ENCODE measurements at regions not wholly inside any gene's neighbourhood (a gene's known extent, or its start where the extent isn't known, plus 50 kb on each side); places are given as distances from the start of the nearest gene placed in this dataset.
"Not testable (repeated sequence)": the region's sequence is repeated elsewhere in the genome, so short reads cannot be mapped to it uniquely, and the experiment has no call there.

- no peak for DNase-seq (ENCODE audit: low read depth in 2 of 2)
Observed at GRCh38 chr1:147062956-147063355, 109.3 kb downstream of the PRKAB2 start.

- DNase-seq (ENCODE audit: low read depth in 2 of 2) = not testable (repeated sequence)
Observed at GRCh38 chr1:147061880-147062279, 110.4 kb downstream of the PRKAB2 start.

- DNase-seq (ENCODE audit: low read depth in 2 of 2) = no peak
Observed at GRCh38 chr1:147053269-147053668, 115.1 kb downstream of the NBPF12 start.

- no peak for DNase-seq (ENCODE audit: low read depth in 2 of 2)
Observed at GRCh38 chr1:147052677-147053076, 114.6 kb downstream of the NBPF12 start.

GRCh38 chr1:147052143-147052542, 114.0 kb downstream of the NBPF12 start:
- no peak for DNase-seq (ENCODE audit: low read depth in 2 of 2)

GRCh38 chr1:147051136-147051535, 113.0 kb downstream of the NBPF12 start:
- DNase-seq (ENCODE audit: low read depth in 2 of 2) = no peak

- no peak for DNase-seq (ENCODE audit: low read depth in 2 of 2)
Observed at GRCh38 chr1:147050654-147051053, 112.5 kb downstream of the NBPF12 start.

GRCh38 chr1:147046863-147047394, 108.8 kb downstream of the NBPF12 start:
- DNase-seq (ENCODE audit: low read depth in 2 of 2) = not testable (repeated sequence)

GRCh38 chr1:147046189-147046862, 108.2 kb downstream of the NBPF12 start:
- DNase-seq (ENCODE audit: low read depth in 2 of 2) = no peak
